H9 (cell line): ENCODE measurements at regions not wholly inside any gene's neighbourhood (a gene's known extent, or its start where the extent isn't known, plus 50 kb on each side); places are given as distances from the start of the nearest gene placed in this dataset.

ENCODE experiments used
- DNase-seq: peaks from one replicate; pipeline ENCODE4 v3.0.0-alpha.2; 2017
- H2AFZ ChIP-seq: one replicate; pipeline ENCODE4 v1.6.1; 2013; ENCODE audit warnings: mild to moderate bottlenecking, low read length, control low read depth, moderate library complexity
- H2AK5ac ChIP-seq: 2 replicates; pipeline ENCODE4 v1.6.1; 2013; ENCODE audit warnings: low read length, control low read depth, mixed read lengths; ENCODE audit not compliant: insufficient read length
- H2BK120ac ChIP-seq: one replicate; pipeline ENCODE4 v1.6.1; 2013; ENCODE audit warnings: low read depth, mild to moderate bottlenecking, low read length, control low read depth, inconsistent platforms; ENCODE audit not compliant: poor library complexity, severe bottlenecking
- H2BK12ac ChIP-seq: 2 replicates; pipeline ENCODE4 v1.6.1; 2013; ENCODE audit warnings: low read length, control low read depth, mixed read lengths, low read depth; ENCODE audit not compliant: insufficient read length
- H2BK15ac ChIP-seq: 2 replicates; pipeline ENCODE4 v1.6.1; 2013; ENCODE audit warnings: low read depth, low read length, control low read depth
- H2BK20ac ChIP-seq: one replicate; pipeline ENCODE4 v1.6.1; 2013; ENCODE audit warnings: low read depth, mild to moderate bottlenecking, low read length, control low read depth, inconsistent platforms; ENCODE audit not compliant: poor library complexity, severe bottlenecking
- H2BK5ac ChIP-seq: 2 replicates; pipeline ENCODE4 v1.6.1; 2013; ENCODE audit warnings: low read length, control low read depth, mixed read lengths; ENCODE audit not compliant: insufficient read length
- H3K14ac ChIP-seq: 2 replicates; pipeline ENCODE4 v1.6.1; 2013; ENCODE audit warnings: low read length, control low read depth; ENCODE audit not compliant: insufficient read depth
- H3K18ac ChIP-seq: 2 replicates; pipeline ENCODE4 v1.6.1; 2013; ENCODE audit warnings: low read depth, mild to moderate bottlenecking, mixed read lengths, low read length, control low read depth; ENCODE audit not compliant: insufficient read length
- H3K23ac ChIP-seq: 2 replicates; pipeline ENCODE4 v1.6.1; 2013; ENCODE audit warnings: low read length, control low read depth, mixed read lengths, low read depth; ENCODE audit not compliant: insufficient read length
- H3K23me2 ChIP-seq: 2 replicates; pipeline ENCODE4 v1.6.1; 2013; ENCODE audit warnings: low read depth, mild to moderate bottlenecking, mixed read lengths, low read length, control low read depth; ENCODE audit not compliant: insufficient read length, poor library complexity, severe bottlenecking
- H3K27ac ChIP-seq: 2 replicates; pipeline ENCODE4 v1.5.1; 2013; ENCODE audit warnings: low read length, control low read depth, mixed read lengths, low read depth; ENCODE audit not compliant: insufficient read length
- H3K27me3 ChIP-seq: 2 replicates; pipeline ENCODE4 v1.6.1; 2013; ENCODE audit warnings: low read length, control low read depth, inconsistent platforms; ENCODE audit not compliant: insufficient read depth
- H3K4ac ChIP-seq: 2 replicates; pipeline ENCODE4 v1.6.1; 2013; ENCODE audit warnings: low read depth, mild to moderate bottlenecking, control low read depth, inconsistent platforms, low read length, moderate library complexity
- H3K4me1 ChIP-seq: 2 replicates; pipeline ENCODE4 v1.6.1; 2013; ENCODE audit warnings: low read length, control low read depth, inconsistent platforms; ENCODE audit not compliant: insufficient read depth
- H3K4me2 ChIP-seq: 2 replicates; pipeline ENCODE4 v1.6.1; 2013; ENCODE audit warnings: low read length, control low read depth, mixed read lengths; ENCODE audit not compliant: insufficient read length, insufficient read depth
- H3K56ac ChIP-seq: 2 replicates; pipeline ENCODE4 v1.6.1; 2013; ENCODE audit warnings: low read depth, mild to moderate bottlenecking, mixed read lengths, low read length, control low read depth; ENCODE audit not compliant: insufficient read length
- H3K79me1 ChIP-seq: 2 replicates; pipeline ENCODE4 v1.6.1; 2013; ENCODE audit warnings: low read depth, mild to moderate bottlenecking, moderate library complexity, low read length, control low read depth, inconsistent platforms; ENCODE audit not compliant: insufficient read depth, poor library complexity, severe bottlenecking
- H3K79me2 ChIP-seq: 2 replicates; pipeline ENCODE4 v1.6.1; 2013; ENCODE audit warnings: low read length, control low read depth, inconsistent platforms; ENCODE audit not compliant: insufficient read depth
- H3K9ac ChIP-seq: 2 replicates; pipeline ENCODE4 v1.6.1; 2013; ENCODE audit warnings: low read length, control low read depth, mixed read lengths; ENCODE audit not compliant: insufficient read length; ENCODE audit errors: extremely low read depth
- H3K9me3 ChIP-seq: one replicate; pipeline ENCODE4 v1.6.1; 2013; ENCODE audit warnings: low read depth, low read length, inconsistent platforms; ENCODE audit not compliant: control insufficient read depth
- H3T11ph ChIP-seq: one replicate; pipeline ENCODE4 v1.6.1; 2013; ENCODE audit warnings: mild to moderate bottlenecking, low read length, control low read depth, inconsistent platforms
- H4K20me1 ChIP-seq: one replicate; pipeline ENCODE4 v1.6.1; 2013; ENCODE audit not compliant: control insufficient read depth, insufficient read length, insufficient read depth
- H4K5ac ChIP-seq: 2 replicates; pipeline ENCODE4 v1.6.1; 2013; ENCODE audit warnings: low read depth, mild to moderate bottlenecking, mixed read lengths, low read length, control low read depth; ENCODE audit not compliant: insufficient read length
- H4K8ac ChIP-seq: replicated peaks from 2 replicates; pipeline ENCODE4 v1.6.1; 2013; ENCODE audit warnings: low read length, control low read depth, mixed read lengths, low read depth; ENCODE audit not compliant: insufficient read length
- H4K91ac ChIP-seq: 2 replicates; pipeline ENCODE4 v1.6.1; 2013; ENCODE audit warnings: low read depth, mild to moderate bottlenecking, moderate library complexity, mixed read lengths, low read length, control low read depth; ENCODE audit not compliant: insufficient read length
- H3K27ac Mint-ChIP-seq, 3 experiments: 2 replicates in 2 of 3; 3 replicates in 1 of 3; pipeline ENCODE4 v1.8.0; 2020 to 2021; ENCODE audit warnings: mixed read lengths in 3 of 3, mild to moderate bottlenecking in 1 of 3, moderate library complexity in 1 of 3
- H3K27me3 Mint-ChIP-seq: 2 replicates; pipeline ENCODE4 v1.8.0; 2021; ENCODE audit warnings: low read depth, mild to moderate bottlenecking, moderate library complexity, mixed read lengths
- H3K36me3 Mint-ChIP-seq, 3 experiments: 2 replicates in 2 of 3; 3 replicates in 1 of 3; pipeline ENCODE4 v1.8.0; 2020 to 2021; ENCODE audit warnings: low read depth in 3 of 3, mixed read lengths in 3 of 3; ENCODE audit not compliant: insufficient read depth in 1 of 3
- H3K4me1 Mint-ChIP-seq, 2 experiments: 2 replicates each; pipeline ENCODE4 v1.8.0; 2020; ENCODE audit warnings: mixed read lengths in 2 of 2
- H3K4me3 Mint-ChIP-seq, 2 experiments: 2 replicates in 1 of 2; 3 replicates in 1 of 2; pipeline ENCODE4 v1.8.0; 2020 to 2021; ENCODE audit warnings: mild to moderate bottlenecking in 2 of 2, mixed read lengths in 2 of 2, moderate library complexity in 1 of 2
- H3K9me3 Mint-ChIP-seq, 2 experiments: 2 replicates in 1 of 2; 3 replicates in 1 of 2; pipeline ENCODE4 v1.8.0; 2020; ENCODE audit warnings: mild to moderate bottlenecking in 2 of 2, mixed read lengths in 2 of 2, moderate library complexity in 1 of 2
- WGBS: extraction: QIAGEN DNeasy Blood & Tissue Kit; methylation state at CpG from one replicate; pipeline ENCODE4 v1.1.7; 2013; ENCODE audit warnings: missing lambda C conversion rate, low lambda C conversion rate, mixed read lengths; ENCODE audit not compliant: insufficient read length; ENCODE audit errors: extremely low coverage; 5-methylcytosine and 5-hydroxymethylcytosine counted together
- TF ChIP-seq, protein P1 (sequence below): fragments of 200-600 bp; sonication (generic); conservative IDR thresholded peaks from 3 replicates; pipeline ENCODE4 v1.8.0; 2021; ENCODE audit warnings: antibody characterized with exemption, mild to moderate bottlenecking

DNA sequence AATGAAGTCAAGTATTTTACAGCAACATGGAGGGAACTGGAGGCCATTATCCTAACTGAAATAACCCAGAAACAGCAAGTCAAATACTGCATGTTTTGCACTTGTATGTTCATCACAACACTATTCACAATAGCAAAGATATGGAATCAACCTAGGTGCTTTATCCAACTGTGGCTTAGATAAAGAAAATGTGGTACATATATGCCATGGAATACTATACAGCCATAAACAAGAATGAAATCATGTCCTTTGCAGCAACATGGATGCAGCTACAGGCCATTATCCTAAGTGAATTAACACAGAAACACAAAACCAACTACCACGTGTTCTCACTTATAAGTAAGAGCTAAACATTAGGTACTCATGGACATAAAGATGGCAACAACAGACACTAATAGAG lies 91.5 kb upstream of the E2F3 start:
- H3K18ac ChIP-seq, result no peak overlapping the region
- TF ChIP-seq, protein P1, sequence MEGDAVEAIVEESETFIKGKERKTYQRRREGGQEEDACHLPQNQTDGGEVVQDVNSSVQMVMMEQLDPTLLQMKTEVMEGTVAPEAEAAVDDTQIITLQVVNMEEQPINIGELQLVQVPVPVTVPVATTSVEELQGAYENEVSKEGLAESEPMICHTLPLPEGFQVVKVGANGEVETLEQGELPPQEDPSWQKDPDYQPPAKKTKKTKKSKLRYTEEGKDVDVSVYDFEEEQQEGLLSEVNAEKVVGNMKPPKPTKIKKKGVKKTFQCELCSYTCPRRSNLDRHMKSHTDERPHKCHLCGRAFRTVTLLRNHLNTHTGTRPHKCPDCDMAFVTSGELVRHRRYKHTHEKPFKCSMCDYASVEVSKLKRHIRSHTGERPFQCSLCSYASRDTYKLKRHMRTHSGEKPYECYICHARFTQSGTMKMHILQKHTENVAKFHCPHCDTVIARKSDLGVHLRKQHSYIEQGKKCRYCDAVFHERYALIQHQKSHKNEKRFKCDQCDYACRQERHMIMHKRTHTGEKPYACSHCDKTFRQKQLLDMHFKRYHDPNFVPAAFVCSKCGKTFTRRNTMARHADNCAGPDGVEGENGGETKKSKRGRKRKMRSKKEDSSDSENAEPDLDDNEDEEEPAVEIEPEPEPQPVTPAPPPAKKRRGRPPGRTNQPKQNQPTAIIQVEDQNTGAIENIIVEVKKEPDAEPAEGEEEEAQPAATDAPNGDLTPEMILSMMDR, result no peak
- no peak overlapping the region for H3K14ac ChIP-seq
- Mint-ChIP-seq H3K27ac (no peak overlapping the region), H3K9me3 (no peaks in the 10 kb centered on the region; a peak in 1 of 5 replicates), H3K36me3 (no peaks in the 10 kb centered on the region), H3K27me3 (no peaks in the 10 kb centered on the region; the same call in 1 of the 2 replicates), H3K4me3 (no peak overlapping the region), H3K4me1 (peaks cover 4% of the 10 kb centered on the region in 2 experiments)
- H2BK15ac ChIP-seq, result no peak overlapping the region
- H3K79me2 ChIP-seq, result no peaks in the 10 kb centered on the region
- H2AFZ ChIP-seq, result no peak overlapping the region
- H3K4me1 ChIP-seq, result no peaks in the 10 kb centered on the region
- no CpG with 5 or more reads among the region's 1 CpG for WGBS
- H4K91ac ChIP-seq, result no peak overlapping the region
- H2AK5ac ChIP-seq, result no peak overlapping the region
- H3K4me2 ChIP-seq, result no peak overlapping the region
- H3K9me3 ChIP-seq, result no peaks in the 10 kb centered on the region
- no peak overlapping the region for H3K4ac ChIP-seq
- H3K56ac ChIP-seq, result no peak overlapping the region
- no peak overlapping the region for H2BK120ac ChIP-seq
- H3K27me3 ChIP-seq, result no peaks in the 10 kb centered on the region
- no peak overlapping the region for H3K9ac ChIP-seq
- H3K79me1 ChIP-seq, result no peaks in the 10 kb centered on the region
- DNase-seq, result no peak
- H3K23me2 ChIP-seq, result no peaks in the 10 kb centered on the region
- H4K5ac ChIP-seq, result no peak overlapping the region
- H3K23ac ChIP-seq, result no peak overlapping the region
- H3K27ac ChIP-seq, result no peak overlapping the region
- H4K20me1 ChIP-seq, result no peaks in the 10 kb centered on the region
- H2BK5ac ChIP-seq, result no peak overlapping the region
- no peak overlapping the region for H3T11ph ChIP-seq
- no peak overlapping the region for H2BK12ac ChIP-seq
- H4K8ac ChIP-seq, result no peak overlapping the region
- no peak overlapping the region for H2BK20ac ChIP-seq
